ENCODE measurements at regions not wholly inside any gene's neighbourhood (a gene's known extent, or its start where the extent isn't known, plus 50 kb on each side); places are given as distances from the start of the nearest gene placed in this dataset.

GRCh38 chr5:50965654-50966375, 299.4 kb downstream of the PARP8 start:
- POLR2A ChIA-PET: no interaction called here
- intact Hi-C loops (cut with micrococcal nuclease): no loop called here
- Histone ChIP-seq H3K27ac (ENCODE audit: insufficient read depth, low read depth, low read length) (no peak overlapping the region), H3K36me3 (ENCODE audit: control insufficient read depth in 2 of 2, extremely low read depth in 1 of 2, insufficient read depth in 2 of 2, low read length in 2 of 2) (no peaks in the 10 kb centered on the region), H3K27me3 (ENCODE audit: control insufficient read depth in 2 of 2, insufficient read depth in 2 of 2, low read length in 2 of 2) (peaks cover 56 to 71% of the 10 kb centered on the region in 2 experiments), H2AFZ (ENCODE audit: low read depth, low read length) (no peak overlapping the region), H3K79me2 (ENCODE audit: control insufficient read depth, insufficient read depth, low read length) (no peaks in the 10 kb centered on the region), H4K20me1 (replicated peaks; ENCODE audit: control insufficient read depth, extremely low read depth, insufficient read depth, low read length) (no peaks in the 10 kb centered on the region), H3K4me3 (replicated peaks in 1 of 3; ENCODE audit: insufficient read depth in 1 of 3, low read depth in 1 of 3, low read length in 3 of 3) (no peak overlapping the region), H3K4me1 (ENCODE audit: control insufficient read depth, extremely low read depth, insufficient read depth, low read length) (no peaks in the 10 kb centered on the region), H3K4me2 (ENCODE audit: insufficient read depth, low read length) (no peak overlapping the region), H3K9me3 (replicated peaks; ENCODE audit: control insufficient read depth, insufficient read depth, low read length) (no peaks in the 10 kb centered on the region), H3K9ac (replicated peaks; ENCODE audit: extremely low read depth, insufficient read depth, low read length) (no peak overlapping the region), H3K9me1 (replicated peaks; ENCODE audit: control insufficient read depth, extremely low read depth, insufficient read depth, low read length) (no peaks in the 10 kb centered on the region)
- CTCF ChIA-PET: interaction anchor here (1.7 to 2.4 kb wide), 2 partner anchors 8 to 1042 kb away, joined by 3 to 12 read pairs; no protein-coding TSS in a partner anchor
- FAIRE-seq (no peak), DNase-seq (ENCODE audit: low read depth, low spot score) (no peak)
- dilution Hi-C loops (cut with MboI; ENCODE audit: extremely low pct_ligation_motif_present, low sequenced_read_pairs): no loop called here
- no peak for TF ChIP-seq FOS (IDR thresholded peaks at IDR 0.05; ENCODE audit: borderline replicate concordance, insufficient read depth, low read length)
- TF ChIP-seq JUN (IDR thresholded peaks at IDR 0.05; ENCODE audit: borderline replicate concordance, insufficient read depth, insufficient read length, low read depth): no peak
- TF ChIP-seq POLR2A (IDR thresholded peaks at IDR 0.05; ENCODE audit: low read depth, low read length): no peak
- TF ChIP-seq CTCF (IDR thresholded peaks at IDR 0.05; ENCODE audit: extremely low read depth in 1 of 2, insufficient read depth in 1 of 2, low read depth in 1 of 2, low read length in 2 of 2): no peak
- TF ChIP-seq MYC (IDR thresholded peaks at IDR 0.05; ENCODE audit: low read depth, low read length): no peak
- no peak for TF ChIP-seq GATA2 (IDR thresholded peaks at IDR 0.05; ENCODE audit: insufficient read depth, insufficient read length, low read depth, low read length)
- TF ChIP-seq MAX (IDR thresholded peaks at IDR 0.05; ENCODE audit: insufficient read depth, insufficient read length): no peak
- TF ChIP-seq POLR2AphosphoS5 (IDR thresholded peaks at IDR 0.05; ENCODE audit: insufficient read depth, low read depth, low read length): no peak
- TF ChIP-seq EZH2 (IDR thresholded peaks at IDR 0.05; ENCODE audit: borderline replicate concordance, low read depth, low read length, severe bottlenecking): no peak
- no TSS peak for BruUV-seq (replicated peaks)

All from endothelial cell of umbilical vein (primary cell).